Kidney (tissue), 10 donors: ENCODE measurements at regions not wholly inside any gene's neighbourhood (a gene's known extent, or its start where the extent isn't known, plus 50 kb on each side); places are given as distances from the start of the nearest gene placed in this dataset.
"Not testable (repeated sequence)": the region's sequence is repeated elsewhere in the genome, so short reads cannot be mapped to it uniquely, and the experiment has no call there.

Experiments
- DNase-seq, 5 donors: peaks; one replicate each; pipeline ENCODE4 v3.0.0-alpha.2; 2013 to 2020
- FAIRE-seq: peaks from 2 replicates; lab custom pipeline; 2012; peaks lifted over from hg19 to GRCh38; lab: Jason Lieb, UNC
- H3K27ac ChIP-seq, 2 donors: one replicate each; pipeline ENCODE4 v1.7.0; 2013; ENCODE audit warnings: low read depth in 2 of 2, low read length in 2 of 2, inconsistent platforms in 1 of 2
- H3K27me3 ChIP-seq: one replicate; pipeline ENCODE4 v1.7.1; 2013; ENCODE audit warnings: low read length, inconsistent platforms; ENCODE audit not compliant: control insufficient read depth, insufficient read depth
- H3K36me3 ChIP-seq, 3 donors: one replicate each; pipeline versions ENCODE4 v1.7.0 to v1.7.1; 2013; ENCODE audit warnings: low read length in 3 of 3, control low read depth in 1 of 3, inconsistent platforms in 1 of 3; ENCODE audit not compliant: insufficient read depth in 3 of 3, control insufficient read depth in 2 of 3
- H3K4me1 ChIP-seq, 3 donors: one replicate each; pipeline versions ENCODE4 v1.7.0 to v1.7.1; 2013; ENCODE audit warnings: low read length in 3 of 3, inconsistent platforms in 1 of 3, low read depth in 1 of 3; ENCODE audit not compliant: control insufficient read depth in 2 of 3, insufficient read depth in 2 of 3
- H3K4me3 ChIP-seq, 3 donors: one replicate each; pipeline versions ENCODE4 v1.7.0 to v1.8.1; 2013; ENCODE audit warnings: low read length in 3 of 3, control low read depth in 1 of 3, inconsistent platforms in 1 of 3
- H3K9ac ChIP-seq, 3 donors: one replicate each; pipeline versions ENCODE4 v1.7.0 to v1.7.1; 2013; ENCODE audit warnings: low read length in 3 of 3, control low read depth in 1 of 3, inconsistent platforms in 1 of 3
- H3K9me3 ChIP-seq, 3 donors: one replicate each; pipeline versions ENCODE4 v1.7.0 to v1.7.1; 2013; ENCODE audit warnings: low read length in 3 of 3, control low read depth in 1 of 3, inconsistent platforms in 1 of 3; ENCODE audit not compliant: control insufficient read depth in 2 of 3, insufficient read depth in 1 of 3
- intact Hi-C: fragments of 100-400 bp; cut with DNase I; formaldehyde crosslinking; loops from one replicate; pipeline ENCODE4 v1.11.1; 2022
- donor health status: control.
- donor health status: control.
- donor health status: DM: yes; HTN: yes; CAD: no.
- donor health status: Normal renal cell carcinoma (clear cell type).

DNA sequence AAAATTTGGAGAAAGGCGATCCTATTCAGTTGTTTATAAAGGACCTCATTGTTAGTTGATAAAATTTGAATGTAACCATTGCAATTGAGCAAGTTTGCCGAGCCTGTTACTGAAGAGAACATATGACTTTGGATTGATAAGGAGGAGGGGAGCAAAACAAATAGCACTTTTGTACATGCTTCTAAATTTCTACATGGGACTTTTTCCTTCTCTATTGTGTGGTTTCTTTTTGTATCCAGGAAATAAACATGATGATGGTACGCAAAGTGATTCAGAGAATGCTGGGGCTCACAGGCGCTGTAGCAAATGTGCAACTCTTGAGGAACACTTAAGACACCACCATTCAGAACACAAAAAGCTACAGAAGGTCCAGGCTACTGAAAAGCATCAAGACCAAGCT is 140.2 kb upstream of the PRSS12 start:
- FAIRE-seq, H3K9me3 ChIP-seq, H3K27me3 ChIP-seq, H3K9ac ChIP-seq, H3K27ac ChIP-seq, H3K36me3 ChIP-seq, DNase-seq, H3K4me3 ChIP-seq, H3K4me1 ChIP-seq, intact Hi-C loops: not testable (repeated sequence)

- H3K27ac ChIP-seq, DNase-seq, intact Hi-C loops, H3K9me3 ChIP-seq, FAIRE-seq, H3K4me1 ChIP-seq, H3K27me3 ChIP-seq, H3K4me3 ChIP-seq, H3K36me3 ChIP-seq, H3K9ac ChIP-seq: not testable (repeated sequence)
Observed at GRCh38 chr4:118494437-118494836, 141.6 kb upstream of the PRSS12 start.

- H3K4me1 ChIP-seq, H3K9me3 ChIP-seq, H3K9ac ChIP-seq, H3K4me3 ChIP-seq, H3K36me3 ChIP-seq, H3K27me3 ChIP-seq, DNase-seq, intact Hi-C loops, H3K27ac ChIP-seq, FAIRE-seq: not testable (repeated sequence)
Observed at GRCh38 chr4:118502967-118503366, 150.2 kb upstream of the PRSS12 start.

- H3K9me3 ChIP-seq, H3K9ac ChIP-seq, DNase-seq, H3K27ac ChIP-seq, H3K36me3 ChIP-seq, H3K27me3 ChIP-seq, H3K4me3 ChIP-seq, H3K4me1 ChIP-seq, intact Hi-C loops: not testable (repeated sequence)
- FAIRE-seq: peak; percentile 33
Observed at GRCh38 chr4:118504927-118505326, 152.1 kb upstream of the PRSS12 start.

DNA sequence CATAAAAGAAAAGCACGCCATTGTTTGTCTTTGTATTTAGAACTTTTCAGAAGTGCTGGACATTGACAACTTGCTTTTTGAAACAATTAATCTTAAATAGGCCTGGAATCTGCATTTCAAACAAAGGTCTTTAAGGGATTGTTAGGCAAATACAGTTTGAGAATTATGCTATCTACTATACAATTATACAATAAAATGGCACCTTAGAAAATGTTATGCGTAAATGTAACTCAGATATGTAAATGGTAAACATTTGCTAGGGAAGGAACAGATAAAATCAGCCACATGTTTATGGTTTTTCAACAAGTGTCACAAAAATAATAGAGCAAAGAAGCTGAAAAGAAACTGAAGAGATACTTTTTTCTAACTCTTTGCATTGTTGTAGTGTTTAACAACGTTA is 152.7 kb upstream of the PRSS12 start:
- intact Hi-C loops, H3K27ac ChIP-seq, H3K4me1 ChIP-seq, H3K27me3 ChIP-seq, H3K36me3 ChIP-seq, DNase-seq, FAIRE-seq, H3K4me3 ChIP-seq, H3K9me3 ChIP-seq, H3K9ac ChIP-seq: not testable (repeated sequence)

- H3K9ac ChIP-seq, H3K36me3 ChIP-seq, H3K9me3 ChIP-seq, DNase-seq, H3K4me1 ChIP-seq, FAIRE-seq, H3K4me3 ChIP-seq, intact Hi-C loops, H3K27ac ChIP-seq, H3K27me3 ChIP-seq: not testable (repeated sequence)
Observed at GRCh38 chr4:118512870-118513269, 160.1 kb upstream of the PRSS12 start.

DNA sequence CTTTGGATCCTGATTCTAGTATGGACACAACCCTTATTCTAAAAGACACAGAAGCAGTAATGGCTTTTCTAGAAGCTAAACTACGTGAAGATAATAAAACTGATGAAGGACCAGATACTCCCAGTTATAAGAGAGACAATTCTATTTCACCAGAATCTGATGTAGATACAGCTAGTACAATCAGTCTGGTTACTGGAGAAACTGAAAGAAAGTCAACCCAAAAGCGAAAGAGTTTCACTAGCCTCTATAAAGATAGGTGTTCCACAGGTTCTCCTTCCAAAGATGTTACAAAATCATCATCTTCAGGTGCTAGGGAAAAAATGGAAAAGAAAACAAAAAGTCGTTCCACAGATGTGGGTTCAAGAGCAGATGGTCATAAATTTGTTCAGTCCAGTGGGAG is 161.5 kb upstream of the PRSS12 start:
- FAIRE-seq, H3K9me3 ChIP-seq, intact Hi-C loops: not testable (repeated sequence)

GRCh38 chr4:118516107-118516506 is 163.3 kb upstream of the PRSS12 start:
- H3K27ac ChIP-seq, intact Hi-C loops, H3K36me3 ChIP-seq, H3K27me3 ChIP-seq, FAIRE-seq, DNase-seq, H3K4me1 ChIP-seq, H3K9ac ChIP-seq, H3K9me3 ChIP-seq, H3K4me3 ChIP-seq: not testable (repeated sequence)

More for the DNA sequence above, 161.5 kb upstream of the PRSS12 start:
- not testable (repeated sequence) for DNase-seq, H3K9ac ChIP-seq, H3K36me3 ChIP-seq, H3K4me3 ChIP-seq, H3K4me1 ChIP-seq, H3K27ac ChIP-seq, H3K27me3 ChIP-seq

DNA sequence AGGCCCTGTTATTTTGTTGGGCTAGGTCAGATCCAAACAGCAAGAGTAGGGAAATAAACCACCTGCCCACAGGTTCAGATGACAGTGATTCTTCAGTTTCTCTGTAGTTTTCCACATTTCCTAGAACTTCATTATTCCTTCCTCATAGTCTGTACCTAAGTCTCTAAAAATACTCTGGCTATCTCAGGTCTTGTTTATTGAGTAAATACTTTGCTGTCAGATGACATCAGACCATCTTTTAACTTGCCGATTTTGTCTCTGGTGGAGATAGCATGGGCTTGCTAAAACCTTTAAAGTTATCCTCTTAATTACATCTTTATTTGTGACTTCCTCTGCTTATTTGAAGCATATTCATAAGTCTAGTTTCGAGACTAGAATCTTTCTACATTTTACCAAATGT is 155.1 kb upstream of the METTL14 start:
- H3K4me1 ChIP-seq, H3K4me3 ChIP-seq, intact Hi-C loops, H3K9me3 ChIP-seq, H3K9ac ChIP-seq, H3K27me3 ChIP-seq, FAIRE-seq, DNase-seq, H3K27ac ChIP-seq, H3K36me3 ChIP-seq: not testable (repeated sequence)
